HL-60 (cell line): ENCODE measurements at regions not wholly inside any gene's neighbourhood (a gene's known extent, or its start where the extent isn't known, plus 50 kb on each side); places are given as distances from the start of the nearest gene placed in this dataset.

Experiments
- DNase-seq, 2 experiments: peaks; one replicate each; pipeline ENCODE4 v3.0.0-alpha.2; 2010 to 2020; ENCODE audit warnings: low read depth in 1 of 2, low spot score in 1 of 2
- H3K27ac ChIP-seq: fragments of 250-450 bp; sonication (Bioruptor Pico); replicated peaks from 2 replicates; pipeline ENCODE4 v1.5.1; 2020; ENCODE audit warnings: mild to moderate bottlenecking, moderate library complexity
- H3K27me3 ChIP-seq: fragments of 250-450 bp; sonication (Bioruptor Pico); 2 replicates; pipeline ENCODE4 v1.5.1; 2021; ENCODE audit warnings: mild to moderate bottlenecking, moderate library complexity; ENCODE audit not compliant: insufficient read depth, poor library complexity, severe bottlenecking
- H3K4me3 ChIP-seq: replicated peaks from 2 replicates; pipeline ENCODE4 v1.5.1; 2011; ENCODE audit warnings: mild to moderate bottlenecking, control low read depth, low read length; ENCODE audit not compliant: insufficient read depth
- CTCF ChIP-seq: IDR thresholded peaks from one replicate; pipeline ENCODE4 v1.5.1; 2011; ENCODE audit warnings: low read length, control low read depth, inconsistent platforms; ENCODE audit not compliant: insufficient read depth
- GABPA ChIP-seq: IDR thresholded peaks from 2 replicates; pipeline ENCODE4 v1.6.1; 2012; ENCODE audit warnings: low read depth
- POLR2AphosphoS5 ChIP-seq: IDR thresholded peaks from 2 replicates; pipeline ENCODE4 v1.6.1; 2012; ENCODE audit warnings: low read depth
- REST ChIP-seq: IDR thresholded peaks from 2 replicates; pipeline ENCODE4 v1.6.1; 2012; ENCODE audit warnings: low read depth; ENCODE audit not compliant: insufficient replicate concordance
- SPI1 ChIP-seq: IDR thresholded peaks from 2 replicates; pipeline ENCODE4 v1.6.1; 2012; ENCODE audit warnings: low read depth, mild to moderate bottlenecking, borderline replicate concordance

DNA sequence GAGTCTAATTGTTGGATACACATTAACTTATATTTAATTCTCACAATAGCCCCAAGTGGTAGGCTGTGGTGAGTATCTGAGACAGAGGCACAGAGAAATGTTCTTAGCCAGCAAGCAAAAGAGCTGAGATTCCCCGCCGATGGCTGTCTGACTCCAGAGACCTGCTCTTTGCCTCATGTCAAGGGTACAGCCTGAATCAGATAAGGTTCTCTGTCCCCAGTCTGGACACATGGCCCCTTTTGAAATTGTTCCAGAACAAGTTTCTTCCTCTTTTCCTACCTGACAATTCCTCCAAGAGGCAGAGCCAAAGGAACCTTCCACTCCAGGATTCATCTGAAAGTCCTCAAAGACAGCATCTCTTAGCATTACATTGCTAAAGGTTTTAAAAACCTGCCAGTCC lies 512.9 kb upstream of the TNP1 start:
- Histone ChIP-seq H3K27ac (no peak overlapping the region), H3K27me3 (no peaks in the 10 kb centered on the region), H3K4me3 (no peak overlapping the region)
- DNase-seq = no peak
- TF ChIP-seq POLR2AphosphoS5 (no peak), SPI1 (no peak), GABPA (no peak), REST (no peak), CTCF (no peak)

DNA sequence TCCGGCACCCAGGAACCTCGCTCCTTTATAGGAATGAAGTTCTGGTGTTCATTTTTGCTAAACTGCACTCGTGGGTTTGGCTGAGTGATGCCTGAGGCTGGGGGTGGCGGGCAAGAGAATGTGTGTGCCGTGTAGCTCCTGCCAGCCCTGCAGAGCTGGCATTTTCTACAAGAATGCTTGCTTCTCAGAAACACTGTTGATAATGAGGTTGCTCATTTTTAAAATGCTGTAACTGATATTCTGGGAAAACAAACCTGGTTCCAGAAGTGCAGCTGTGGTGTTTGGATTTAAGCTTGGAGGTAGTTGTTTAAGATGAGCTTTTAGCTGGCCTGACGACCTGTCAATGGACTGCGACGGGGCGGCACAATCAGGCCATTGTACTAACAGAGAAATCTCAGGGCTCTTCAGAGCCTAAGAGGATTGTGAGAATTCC lies 511.9 kb upstream of the TNP1 start:
- Histone ChIP-seq H3K27me3 (no peaks in the 10 kb centered on the region), H3K27ac (no peak overlapping the region)
- TF ChIP-seq CTCF = no peak
- no peak for TF ChIP-seq REST
- TF ChIP-seq SPI1 = no peak
- TF ChIP-seq GABPA = no peak
- TF ChIP-seq POLR2AphosphoS5 = no peak

DNA sequence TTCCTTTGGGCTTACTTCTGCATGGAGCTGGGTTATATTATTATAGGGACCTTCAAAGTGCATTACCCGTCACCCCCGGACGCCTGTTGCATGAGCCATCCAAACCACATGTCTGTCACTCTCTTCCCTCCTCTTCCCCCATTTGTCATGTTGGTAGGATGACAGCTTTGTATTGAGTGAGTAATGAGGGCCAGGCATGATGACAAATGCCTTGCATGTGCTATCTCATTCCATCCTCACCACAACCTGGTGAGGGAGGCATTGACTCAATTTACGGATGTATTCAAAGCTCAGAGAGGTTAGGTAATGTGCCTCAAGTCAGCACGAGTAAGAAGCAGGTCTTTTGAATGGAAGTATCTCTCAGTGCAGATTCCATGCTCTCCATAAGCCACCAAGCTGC lies 510.5 kb upstream of the TNP1 start:
- TF ChIP-seq REST (no peak), POLR2AphosphoS5 (no peak), GABPA (no peak), SPI1 (no peak), CTCF (no peak)
- H3K4me3 ChIP-seq = no peak overlapping the region
- H3K27me3 ChIP-seq = no peaks in the 10 kb centered on the region
- no peak for DNase-seq
- H3K27ac ChIP-seq = no peak overlapping the region

More for the DNA sequence above, 511.9 kb upstream of the TNP1 start:
- no peak for DNase-seq
- H3K4me3 ChIP-seq = no peak overlapping the region
